GM23248 (cell line): ENCODE measurements at regions not wholly inside any gene's neighbourhood (a gene's known extent, or its start where the extent isn't known, plus 50 kb on each side); places are given as distances from the start of the nearest gene placed in this dataset.
"Not testable (repeated sequence)": the region's sequence is repeated elsewhere in the genome, so short reads cannot be mapped to it uniquely, and the experiment has no call there.

ENCODE experiments used
- DNase-seq: peaks from one replicate; pipeline ENCODE4 v3.0.0-alpha.2; 2015
- H2AFZ ChIP-seq: fragments of 200-600 bp; sonication (generic); 2 replicates; pipeline ENCODE4 v1.6.1; 2016; ENCODE audit warnings: antibody characterized with exemption
- H3F3A ChIP-seq: fragments of 200-600 bp; sonication (generic); 2 replicates; pipeline ENCODE4 v1.6.1; 2016; ENCODE audit warnings: mild to moderate bottlenecking, antibody characterized with exemption, mixed run types; ENCODE audit not compliant: insufficient read depth
- H3K27ac ChIP-seq: fragments of 200-600 bp; sonication (generic); 2 replicates; pipeline ENCODE4 v1.5.1; 2016; ENCODE audit warnings: mild to moderate bottlenecking
- H3K27me3 ChIP-seq: fragments of 200-600 bp; sonication (generic); replicated peaks from 2 replicates; pipeline ENCODE4 v1.6.1; 2016; ENCODE audit warnings: mild to moderate bottlenecking; ENCODE audit not compliant: insufficient read depth
- H3K36me3 ChIP-seq: fragments of 200-600 bp; sonication (generic); 2 replicates; pipeline ENCODE4 v1.6.1; 2016; ENCODE audit warnings: low read depth, mild to moderate bottlenecking
- H3K4me1 ChIP-seq: fragments of 200-600 bp; sonication (generic); 2 replicates; pipeline ENCODE4 v1.6.1; 2016; ENCODE audit warnings: mild to moderate bottlenecking; ENCODE audit not compliant: insufficient read depth
- H3K4me2 ChIP-seq: fragments of 200-600 bp; sonication (generic); one replicate; pipeline ENCODE4 v1.6.1; 2016; ENCODE audit warnings: mild to moderate bottlenecking; ENCODE audit not compliant: unreplicated experiment
- H3K4me3 ChIP-seq: fragments of 200-600 bp; sonication (generic); 2 replicates; pipeline ENCODE4 v1.5.1; 2016; ENCODE audit warnings: mild to moderate bottlenecking
- H3K79me2 ChIP-seq: fragments of 200-600 bp; sonication (generic); 2 replicates; pipeline ENCODE4 v1.6.1; 2016; ENCODE audit warnings: mild to moderate bottlenecking; ENCODE audit not compliant: insufficient read depth
- H3K9ac ChIP-seq: fragments of 200-600 bp; sonication (generic); 2 replicates; pipeline ENCODE4 v1.6.1; 2016; ENCODE audit warnings: mild to moderate bottlenecking
- H3K9me2 ChIP-seq: fragments of 200-600 bp; sonication (generic); 2 replicates; pipeline ENCODE4 v1.6.1; 2016; ENCODE audit warnings: mixed run types, mild to moderate bottlenecking, moderate library complexity; ENCODE audit not compliant: insufficient read depth
- H3K9me3 ChIP-seq: fragments of 200-600 bp; sonication (generic); one replicate; pipeline ENCODE4 v1.6.1; 2017; ENCODE audit warnings: low read depth
- H4K20me1 ChIP-seq: fragments of 200-600 bp; sonication (generic); 2 replicates; pipeline ENCODE4 v1.6.0; 2016; ENCODE audit not compliant: insufficient read depth
- EZH2 ChIP-seq: fragments of 200-600 bp; sonication (generic); IDR thresholded peaks from 2 replicates; pipeline ENCODE4 v1.6.1; 2018; ENCODE audit warnings: antibody characterized with exemption, mild to moderate bottlenecking; ENCODE audit not compliant: insufficient read depth, poor library complexity, severe bottlenecking
- EZH2phosphoT487 ChIP-seq: fragments of 200-600 bp; sonication (generic); IDR thresholded peaks from 2 replicates; pipeline ENCODE4 v1.6.1; 2018; ENCODE audit warnings: antibody characterized with exemption, moderate library complexity, mild to moderate bottlenecking, low read depth; ENCODE audit not compliant: insufficient read depth
- WGBS, 2 experiments: methylation state at CpG; one replicate each; pipeline ENCODE4 v1.1.6; 2015 to 2017; ENCODE audit warnings: low lambda C conversion rate in 2 of 2, low coverage in 1 of 2; ENCODE audit errors: missing lambda C conversion rate in 2 of 2; 5-methylcytosine and 5-hydroxymethylcytosine counted together
- in situ Hi-C: fragments of 300-500 bp; cut with MboI; formaldehyde crosslinking; loops from 2 replicates; pipeline ENCODE4 v1.15.0; 2020

GRCh38 chr9:25302601-25303000 lies 375.6 kb downstream of the TUSC1 start:
- no peak for TF ChIP-seq EZH2phosphoT487
- TF ChIP-seq EZH2 = no peak
- Histone ChIP-seq H3K9ac (no peak overlapping the region), H3K9me3 (no peaks in the 10 kb centered on the region), H3K4me1 (no peaks in the 10 kb centered on the region), H3K4me3 (no peak overlapping the region), H3K79me2 (no peaks in the 10 kb centered on the region), H3K36me3 (no peaks in the 10 kb centered on the region), H3K27me3 (no peaks in the 10 kb centered on the region), H3K4me2 (no peak overlapping the region), H4K20me1 (no peaks in the 10 kb centered on the region), H3F3A (no peaks in the 10 kb centered on the region), H2AFZ (no peak overlapping the region), H3K9me2 (no peaks in the 10 kb centered on the region), H3K27ac (no peak overlapping the region)
- 7 to 12% methylated on average over 1 of the region's 1 CpG for WGBS, 2 experiments
- no peak for DNase-seq
- in situ Hi-C loops = no loop called here

GRCh38 chr9:25288195-25288594 lies 390.0 kb downstream of the TUSC1 start:
- H2AFZ ChIP-seq, H3K27ac ChIP-seq, H3K9me2 ChIP-seq, H3K9ac ChIP-seq, H4K20me1 ChIP-seq, H3K4me2 ChIP-seq, H3K36me3 ChIP-seq, H3K4me3 ChIP-seq, H3K4me1 ChIP-seq, DNase-seq, H3K79me2 ChIP-seq, H3K9me3 ChIP-seq, H3F3A ChIP-seq, H3K27me3 ChIP-seq, in situ Hi-C loops: not testable (repeated sequence)
- WGBS, 2 experiments = 41 to 42% methylated on average over 5 of the region's 5 CpGs

GRCh38 chr9:25284365-25284764 lies 393.9 kb downstream of the TUSC1 start:
- Histone ChIP-seq H3K36me3 (no peaks in the 10 kb centered on the region), H3K9me2 (no peaks in the 10 kb centered on the region), H3K79me2 (no peaks in the 10 kb centered on the region), H4K20me1 (no peaks in the 10 kb centered on the region), H3K27ac (no peak overlapping the region), H3K4me3 (no peak overlapping the region), H3K27me3 (no peaks in the 10 kb centered on the region), H3K9ac (no peak overlapping the region), H3K4me2 (no peak overlapping the region), H3K4me1 (no peaks in the 10 kb centered on the region), H3K9me3 (no peaks in the 10 kb centered on the region), H2AFZ (no peak overlapping the region), H3F3A (no peaks in the 10 kb centered on the region)
- in situ Hi-C loops = no loop called here
- TF ChIP-seq EZH2 = no peak
- no peak for TF ChIP-seq EZH2phosphoT487
- DNase-seq = no peak
- WGBS, 2 experiments = 0 to 4% methylated on average over 1 of the region's 1 CpG

- H3K4me2 ChIP-seq = no peak overlapping the region
- H3K36me3 ChIP-seq = no peaks in the 10 kb centered on the region
- no peak overlapping the region for H3K27ac ChIP-seq
- DNase-seq = no peak
- WGBS, 2 experiments = 12 to 18% methylated on average over 1 of the region's 1 CpG
- H3K9me3 ChIP-seq = no peaks in the 10 kb centered on the region
- no peak overlapping the region for H3K9ac ChIP-seq
- no peak overlapping the region for H3K4me3 ChIP-seq
- no peaks in the 10 kb centered on the region for H3K27me3 ChIP-seq
- no peaks in the 10 kb centered on the region for H3K79me2 ChIP-seq
- no peaks in the 10 kb centered on the region for H3F3A ChIP-seq
- H3K9me2 ChIP-seq = no peaks in the 10 kb centered on the region
- H3K4me1 ChIP-seq = no peaks in the 10 kb centered on the region
- H2AFZ ChIP-seq = no peak overlapping the region
- in situ Hi-C loops = no loop called here
- H4K20me1 ChIP-seq = no peaks in the 10 kb centered on the region
- TF ChIP-seq EZH2phosphoT487 (no peak), EZH2 (no peak)
Observed at GRCh38 chr9:25282946-25283345, 395.3 kb downstream of the TUSC1 start.

GRCh38 chr9:25261445-25261844 lies 416.8 kb downstream of the TUSC1 start:
- H3K9me3 ChIP-seq = no peaks in the 10 kb centered on the region
- no peaks in the 10 kb centered on the region for H4K20me1 ChIP-seq
- H3K4me1 ChIP-seq = no peaks in the 10 kb centered on the region
- H3K27me3 ChIP-seq = no peaks in the 10 kb centered on the region
- no peaks in the 10 kb centered on the region for H3F3A ChIP-seq
- no peak overlapping the region for H3K27ac ChIP-seq
- in situ Hi-C loops = no loop called here
- no peaks in the 10 kb centered on the region for H3K36me3 ChIP-seq
- H3K9me2 ChIP-seq = no peaks in the 10 kb centered on the region
- DNase-seq = no peak
- no peak for TF ChIP-seq EZH2phosphoT487
- TF ChIP-seq EZH2 = no peak
- 31 to 36% methylated on average over 4 of the region's 4 CpGs for WGBS, 2 experiments
- no peak overlapping the region for H3K4me3 ChIP-seq
- H2AFZ ChIP-seq = no peak overlapping the region
- H3K4me2 ChIP-seq = no peak overlapping the region
- no peak overlapping the region for H3K9ac ChIP-seq
- H3K79me2 ChIP-seq = no peaks in the 10 kb centered on the region
